CD14-positive monocyte (primary cell): ENCODE measurements at regions not wholly inside any gene's neighbourhood (a gene's known extent, or its start where the extent isn't known, plus 50 kb on each side); places are given as distances from the start of the nearest gene placed in this dataset.
A peak's percentile ranks its signal among the peaks of the same experiment; 100 is the strongest.

Experiments
- DNase-seq, 3 donors: peaks; one replicate each; pipeline ENCODE4 v3.0.0-alpha.2; 2011 to 2022
- H2AFZ ChIP-seq: 2 replicates; pipeline ENCODE4 v1.6.0; 2012; ENCODE audit warnings: mild to moderate bottlenecking, low read depth, low read length, inconsistent platforms; ENCODE audit not compliant: insufficient read depth, poor library complexity, severe bottlenecking
- H3K27ac ChIP-seq, 2 donors: 1 replicate in 1 of 2; 2 replicates in 1 of 2; pipeline ENCODE4 v1.5.1; 2012 to 2013; ENCODE audit warnings: low read length in 2 of 2, control low read depth in 1 of 2, inconsistent platforms in 1 of 2, low read depth in 1 of 2, mild to moderate bottlenecking in 1 of 2
- H3K27me3 ChIP-seq, 2 donors: one replicate each; pipeline versions ENCODE4 v1.6.0 to v1.6.1; 2011 to 2013; ENCODE audit warnings: low read length in 2 of 2; ENCODE audit not compliant: control insufficient read depth in 2 of 2, insufficient read depth in 2 of 2
- H3K36me3 ChIP-seq, 2 donors: replicated peaks in 1 of 2; 1 replicate in 1 of 2; 2 replicates in 1 of 2; pipeline versions ENCODE4 v1.5.1 to v1.6.1; 2012 to 2013; ENCODE audit warnings: low read length in 2 of 2, control low read depth in 1 of 2, inconsistent platforms in 1 of 2, mild to moderate bottlenecking in 1 of 2; ENCODE audit not compliant: insufficient read depth in 2 of 2, control insufficient read depth in 1 of 2
- H3K4me1 ChIP-seq, 2 donors: 1 replicate in 1 of 2; 2 replicates in 1 of 2; pipeline versions ENCODE4 v1.5.1 to v1.6.1; 2012 to 2013; ENCODE audit warnings: low read length in 2 of 2, control low read depth in 1 of 2, inconsistent platforms in 1 of 2, mild to moderate bottlenecking in 1 of 2, moderate library complexity in 1 of 2; ENCODE audit not compliant: insufficient read depth in 2 of 2, control insufficient read depth in 1 of 2
- H3K4me2 ChIP-seq: replicated peaks from 2 replicates; pipeline ENCODE3; 2012; ENCODE audit warnings: low read length, moderate library complexity, mild to moderate bottlenecking; ENCODE audit not compliant: poor library complexity, severe bottlenecking; ENCODE audit errors: extremely low read depth
- H3K4me3 ChIP-seq, 3 experiments: fragments of 200-600 bp in 1 of 3; sonication (generic) in 1 of 3; replicated peaks in 1 of 3; 1 replicate in 2 of 3; 2 replicates in 1 of 3; pipeline ENCODE4 v1.5.1; 2011 to 2013; ENCODE audit warnings: low read length in 3 of 3, mild to moderate bottlenecking in 3 of 3, control low read depth in 2 of 3, low read depth in 2 of 3, inconsistent platforms in 1 of 3, moderate library complexity in 1 of 3
- H3K79me2 ChIP-seq: 2 replicates; pipeline ENCODE4 v1.6.0; 2012; ENCODE audit warnings: mild to moderate bottlenecking, control low read depth, inconsistent platforms, low read length, moderate library complexity; ENCODE audit not compliant: insufficient read depth
- H3K9ac ChIP-seq: 2 replicates; pipeline ENCODE4 v1.6.0; 2017; ENCODE audit warnings: low read length, mild to moderate bottlenecking; ENCODE audit not compliant: insufficient read depth, poor library complexity, severe bottlenecking
- H3K9me3 ChIP-seq, 2 donors: replicated peaks in 1 of 2; 1 replicate in 1 of 2; 2 replicates in 1 of 2; pipeline versions ENCODE4 v1.5.1 to v1.6.1; 2012 to 2013; ENCODE audit warnings: low read length in 2 of 2, control low read depth in 1 of 2; ENCODE audit not compliant: control insufficient read depth in 1 of 2, insufficient read depth in 1 of 2
- H4K20me1 ChIP-seq: 2 replicates; pipeline ENCODE4 v1.6.0; 2012; ENCODE audit warnings: mild to moderate bottlenecking, low read length, control low read depth, moderate library complexity; ENCODE audit not compliant: insufficient read depth
- H3K27ac Mint-ChIP-seq, 7 donors: one replicate each; pipeline ENCODE4 v1.8.0; 2020; ENCODE audit warnings: mild to moderate bottlenecking in 7 of 7, mixed read lengths in 7 of 7, moderate library complexity in 6 of 7, inconsistent platforms in 2 of 7
- H3K27me3 Mint-ChIP-seq, 3 donors: one replicate each; pipeline ENCODE4 v1.8.0; 2021 to 2022; ENCODE audit warnings: low read depth in 3 of 3, mild to moderate bottlenecking in 3 of 3, mixed read lengths in 3 of 3, moderate library complexity in 3 of 3, inconsistent platforms in 1 of 3
- H3K36me3 Mint-ChIP-seq, 2 donors: one replicate each; pipeline ENCODE4 v1.8.0; 2020; ENCODE audit warnings: mixed read lengths in 2 of 2, inconsistent platforms in 1 of 2, mild to moderate bottlenecking in 1 of 2
- H3K4me1 Mint-ChIP-seq: one replicate; pipeline ENCODE4 v1.8.0; 2020; ENCODE audit warnings: mild to moderate bottlenecking, mixed read lengths
- H3K4me3 Mint-ChIP-seq, 2 donors: one replicate each; pipeline ENCODE4 v1.8.0; 2020; ENCODE audit warnings: mild to moderate bottlenecking in 2 of 2, mixed read lengths in 2 of 2, moderate library complexity in 1 of 2
- H3K9me3 Mint-ChIP-seq, 7 donors: one replicate each; pipeline ENCODE4 v1.8.0; 2020 to 2022; ENCODE audit warnings: mixed read lengths in 7 of 7, mild to moderate bottlenecking in 6 of 7, moderate library complexity in 6 of 7, inconsistent platforms in 2 of 7
- CTCF ChIP-seq: fragments of 200-600 bp; IDR thresholded peaks from one replicate; pipeline ENCODE4 v1.8.0; 2022; ENCODE audit warnings: antibody characterized with exemption, mild to moderate bottlenecking
- WGBS: methylation state at CpG from one replicate; pipeline ENCODE4 v1.1.5; 2013; ENCODE audit warnings: missing lambda C conversion rate; ENCODE audit not compliant: insufficient coverage; 5-methylcytosine and 5-hydroxymethylcytosine counted together
- intact Hi-C, 2 donors: fragments of 100-400 bp; cut with micrococcal nuclease; formaldehyde crosslinking; loops; one replicate each; pipeline versions ENCODE4 v1.15.0 to v1.15.1; 2023

- Histone ChIP-seq H2AFZ (no peak overlapping the region), H3K9me3 (no peaks in the 10 kb centered on the region), H3K4me3 (no peak overlapping the region), H3K79me2 (no peaks in the 10 kb centered on the region), H3K4me1 (peaks cover 3 to 6% of the 10 kb centered on the region in 2 donors), H3K27ac (no peak overlapping the region), H3K36me3 (no peaks in the 10 kb centered on the region), H3K27me3 (no peaks in the 10 kb centered on the region), H4K20me1 (no peaks in the 10 kb centered on the region), H3K4me2 (no peak overlapping the region), H3K9ac (no peak overlapping the region)
- H3K4me3 Mint-ChIP-seq, result no peak overlapping the region
- TF ChIP-seq CTCF, result no peak
- H3K9me3 Mint-ChIP-seq, result peaks cover 0 to 3% (median 0%) of the 10 kb centered on the region in 7 donors
- WGBS, result no CpG with 5 or more reads among the region's 2 CpGs
- H3K27me3 Mint-ChIP-seq, result no peaks in the 10 kb centered on the region
- no peak overlapping the region for H3K27ac Mint-ChIP-seq
- DNase-seq, result no peak
- peaks cover 12% of the 10 kb centered on the region for H3K4me1 Mint-ChIP-seq
- intact Hi-C loops, result no loop called here
- H3K36me3 Mint-ChIP-seq, result no peaks in the 10 kb centered on the region
Measured at GRCh38 chr1:70762386-70762785, 285.2 kb downstream of the PTGER3 start.

DNA sequence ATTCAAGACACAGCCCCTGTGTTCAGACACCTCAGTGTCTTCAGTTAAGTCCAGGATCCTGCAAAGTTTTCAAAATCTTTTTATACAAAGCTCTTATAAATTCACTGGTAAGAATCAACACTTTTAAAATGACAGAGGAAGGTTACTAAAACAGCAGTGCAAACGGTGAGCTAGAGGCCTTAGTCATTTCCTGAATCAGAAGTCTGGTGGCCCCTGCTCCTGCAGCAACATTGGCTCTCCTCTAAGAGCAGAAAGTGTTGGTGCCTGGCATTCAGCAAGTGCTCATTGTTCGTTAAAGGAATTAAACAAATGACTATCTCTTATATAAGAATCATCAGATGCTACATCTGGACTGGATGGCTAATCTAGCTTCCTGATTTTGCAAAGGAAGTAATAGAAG lies 282.9 kb downstream of the PTGER3 start:
- H3K79me2 ChIP-seq, result no peaks in the 10 kb centered on the region
- Mint-ChIP-seq H3K9me3 (peaks cover 0 to 4% (median 2%) of the 10 kb centered on the region in 7 donors), H3K4me1 (peaks cover 12% of the 10 kb centered on the region), H3K27me3 (no peaks in the 10 kb centered on the region), H3K36me3 (no peaks in the 10 kb centered on the region), H3K27ac (no peak overlapping the region), H3K4me3 (no peak overlapping the region)
- peaks cover 3 to 6% of the 10 kb centered on the region in 2 donors for H3K4me1 ChIP-seq
- peak overlapping the region; percentile 59 for H2AFZ ChIP-seq
- H3K36me3 ChIP-seq, result no peaks in the 10 kb centered on the region
- H3K9ac ChIP-seq, result no peak overlapping the region
- H3K27me3 ChIP-seq, result no peaks in the 10 kb centered on the region
- H3K9me3 ChIP-seq, result no peaks in the 10 kb centered on the region
- no peak overlapping the region for H3K4me2 ChIP-seq
- H3K27ac ChIP-seq, result no peak overlapping the region
- intact Hi-C loops, result no loop called here
- no peaks in the 10 kb centered on the region for H4K20me1 ChIP-seq
- DNase-seq, result no peak
- no peak for TF ChIP-seq CTCF
- no peak overlapping the region for H3K4me3 ChIP-seq
- whole genome bisulfite sequencing, result 0% methylated on average over 1 of the region's 2 CpGs
